ENCODE measurements at regions not wholly inside any gene's neighbourhood (a gene's known extent, or its start where the extent isn't known, plus 50 kb on each side); places are given as distances from the start of the nearest gene placed in this dataset.
"Not testable (repeated sequence)": the region's sequence is repeated elsewhere in the genome, so short reads cannot be mapped to it uniquely, and the experiment has no call there.

DNA sequence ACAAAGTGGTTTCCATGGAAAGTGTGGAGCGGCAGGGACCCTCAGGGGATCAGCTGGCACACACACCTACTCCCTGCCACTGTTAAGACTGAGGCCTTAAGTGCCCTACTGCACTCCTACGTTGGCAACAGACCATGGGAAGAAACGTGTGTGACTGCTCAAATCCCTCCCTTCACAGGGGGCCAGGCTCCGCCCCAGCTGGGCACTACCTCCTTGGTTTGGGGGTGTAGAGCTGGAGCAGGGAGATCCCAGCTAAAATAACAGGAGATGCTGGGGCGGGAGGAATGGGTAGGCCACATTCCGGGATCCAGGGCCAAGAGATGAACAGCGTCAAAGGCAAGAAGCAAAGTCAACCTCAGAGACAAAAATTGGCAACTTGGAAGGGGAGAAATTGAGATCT is 231.0 kb downstream of the EN1 start:
- no peak for DNase-seq (ENCODE audit: low read depth in 2 of 2)

- no peak for DNase-seq (ENCODE audit: low read depth in 2 of 2)
Measured at GRCh38 chr2:118614841-118615271, 232.6 kb downstream of the EN1 start.

DNA sequence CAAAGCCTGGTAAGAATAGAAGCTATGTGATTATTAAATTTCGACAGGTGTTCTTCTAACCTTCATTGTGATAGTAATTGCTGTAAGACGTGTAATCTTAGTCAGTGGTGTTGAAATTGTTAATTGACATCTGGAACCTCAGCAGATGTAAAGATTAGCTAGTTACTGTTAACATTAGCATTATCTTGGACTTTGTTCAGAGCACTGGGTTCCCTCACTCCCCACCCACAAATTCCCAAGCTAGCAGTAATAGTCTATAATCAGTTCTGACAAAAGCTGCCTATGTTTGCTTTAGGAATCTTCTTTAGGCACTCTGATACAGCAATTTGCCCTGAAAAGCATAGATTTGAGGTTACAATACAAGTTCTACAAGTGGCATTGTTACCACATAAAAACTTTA is 233.7 kb downstream of the EN1 start:
- no peak for DNase-seq (ENCODE audit: low read depth in 2 of 2)

DNA sequence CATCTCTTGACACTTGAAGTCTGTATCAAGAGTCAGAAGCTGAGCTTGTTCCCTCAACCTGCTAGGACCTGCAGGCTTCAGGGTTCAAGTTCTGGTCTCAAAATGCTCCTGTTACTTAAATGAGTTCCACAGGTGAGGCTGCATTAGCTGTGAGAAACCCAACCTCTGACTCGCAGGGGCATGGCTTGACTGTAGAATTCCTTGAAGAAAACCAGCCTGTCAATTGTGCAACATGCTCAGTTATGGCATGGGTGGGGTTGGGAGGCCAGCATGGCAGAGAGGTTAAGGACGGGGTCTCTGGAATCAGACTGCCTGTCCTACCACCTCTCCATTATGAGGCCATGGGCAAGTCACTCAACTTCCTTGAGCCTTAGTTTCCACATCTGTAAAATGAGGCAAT is 235.8 kb downstream of the EN1 start:
- no peak for DNase-seq (ENCODE audit: low read depth in 2 of 2)

DNA sequence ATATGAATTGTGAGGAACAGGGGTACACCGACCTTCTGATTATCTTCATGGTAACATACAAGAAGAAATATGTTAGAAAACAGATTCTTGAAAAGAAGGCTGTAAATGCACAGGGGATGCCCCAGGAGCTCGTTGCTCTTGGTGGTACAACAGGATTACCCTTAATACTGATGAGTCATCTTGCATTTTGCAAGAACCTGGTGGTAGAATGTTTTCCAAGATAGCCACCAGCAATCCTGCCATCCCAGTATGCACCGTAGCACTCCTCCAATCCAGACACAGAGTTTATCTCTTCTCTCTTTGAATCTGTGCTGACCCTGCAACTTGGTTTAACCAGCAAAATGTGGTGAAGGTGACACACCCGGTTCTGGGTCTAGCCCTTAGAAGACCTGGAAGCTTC is 238.3 kb downstream of the EN1 start:
- DNase-seq (ENCODE audit: low read depth in 2 of 2) = no peak

GRCh38 chr2:118607641-118608040 is 239.8 kb downstream of the EN1 start:
- no peak for DNase-seq (ENCODE audit: low read depth in 2 of 2)

DNA sequence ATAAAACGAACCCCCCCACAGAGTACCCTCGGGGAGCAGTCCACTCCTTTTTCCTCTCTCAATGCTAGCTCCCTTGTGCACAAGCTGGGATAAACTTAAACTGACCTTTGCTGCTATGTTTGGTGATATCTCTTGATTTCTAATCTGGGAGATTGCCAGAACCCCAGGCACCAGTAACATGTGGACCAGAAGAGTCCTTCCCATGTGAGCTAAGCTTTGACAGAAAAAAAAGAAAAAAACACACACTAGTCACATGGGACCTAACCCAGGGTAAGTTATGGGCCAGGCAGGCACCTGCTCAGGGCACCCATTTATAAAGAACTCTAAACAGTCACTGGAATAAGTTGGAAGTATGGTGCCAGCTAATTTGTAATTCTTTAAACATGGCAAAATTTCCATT is 242.6 kb downstream of the EN1 start:
- DNase-seq (ENCODE audit: low read depth in 2 of 2) = no peak

- DNase-seq (ENCODE audit: low read depth in 2 of 2) = no peak
Measured at GRCh38 chr2:118604371-118604770, 243.1 kb downstream of the EN1 start.

GRCh38 chr2:118599141-118599540 is 248.3 kb downstream of the EN1 start:
- DNase-seq (ENCODE audit: low read depth in 2 of 2) = no peak

DNA sequence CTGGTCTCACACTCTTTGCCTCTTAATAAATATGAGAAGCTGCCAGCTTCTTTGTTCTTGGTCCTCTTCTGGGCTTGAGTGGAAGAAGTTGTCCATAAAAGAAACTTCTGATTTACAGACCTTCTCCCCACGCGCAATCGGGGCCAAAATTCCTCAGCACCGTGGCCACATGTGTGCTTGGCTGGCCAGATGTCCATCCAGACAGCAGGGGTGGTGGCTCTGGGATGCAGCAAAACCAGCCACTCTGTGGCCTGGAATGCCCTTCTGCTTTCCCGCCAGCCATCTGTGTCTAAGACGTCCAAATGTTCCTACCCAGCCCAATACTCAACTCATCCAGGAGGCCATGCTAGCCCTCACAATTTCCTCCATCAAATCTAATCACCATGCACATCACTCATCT is 250.8 kb downstream of the EN1 start:
- no peak for DNase-seq (ENCODE audit: low read depth in 2 of 2)

- no peak for DNase-seq (ENCODE audit: low read depth in 2 of 2)
Measured at GRCh38 chr2:118593257-118593656, 254.2 kb downstream of the EN1 start.

GRCh38 chr2:118591223-118591622 is 256.2 kb downstream of the EN1 start:
- DNase-seq (ENCODE audit: low read depth in 2 of 2) = no peak

- no peak for DNase-seq (ENCODE audit: low read depth in 2 of 2)
Measured at GRCh38 chr2:118589721-118590120, 257.7 kb downstream of the EN1 start.

- DNase-seq (ENCODE audit: low read depth in 2 of 2) = no peak
Measured at GRCh38 chr2:118588850-118589249, 258.6 kb downstream of the EN1 start.

DNA sequence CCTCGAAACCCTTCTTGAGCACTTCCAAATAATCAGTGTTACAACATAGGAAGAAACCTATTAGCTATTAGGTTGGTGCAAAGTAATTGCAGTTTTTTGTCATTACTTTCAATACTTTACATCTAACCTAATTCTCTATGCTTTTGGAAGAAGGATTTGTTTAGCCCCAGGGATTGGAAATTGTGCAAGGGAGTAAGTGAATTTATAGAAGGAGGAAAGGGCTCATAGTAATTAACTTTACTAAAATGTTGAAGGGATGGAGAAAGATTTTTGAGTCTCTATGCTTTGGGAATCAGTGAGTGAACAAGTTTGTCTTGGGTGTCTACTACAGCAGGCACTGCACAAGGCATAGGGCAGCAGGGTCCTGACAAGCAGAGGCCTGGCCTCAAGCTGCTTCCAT is 261.1 kb downstream of the EN1 start:
- DNase-seq (ENCODE audit: low read depth in 2 of 2) = no peak

GRCh38 chr2:118584877-118585276 is 262.6 kb downstream of the EN1 start:
- DNase-seq (ENCODE audit: low read depth in 2 of 2) = no peak

- no peak for DNase-seq (ENCODE audit: low read depth in 2 of 2)
Measured at GRCh38 chr2:118584062-118584749, 263.2 kb downstream of the EN1 start.

- DNase-seq (ENCODE audit: low read depth in 2 of 2) = no peak
Measured at GRCh38 chr2:118582058-118582457, 265.4 kb downstream of the EN1 start.

DNA sequence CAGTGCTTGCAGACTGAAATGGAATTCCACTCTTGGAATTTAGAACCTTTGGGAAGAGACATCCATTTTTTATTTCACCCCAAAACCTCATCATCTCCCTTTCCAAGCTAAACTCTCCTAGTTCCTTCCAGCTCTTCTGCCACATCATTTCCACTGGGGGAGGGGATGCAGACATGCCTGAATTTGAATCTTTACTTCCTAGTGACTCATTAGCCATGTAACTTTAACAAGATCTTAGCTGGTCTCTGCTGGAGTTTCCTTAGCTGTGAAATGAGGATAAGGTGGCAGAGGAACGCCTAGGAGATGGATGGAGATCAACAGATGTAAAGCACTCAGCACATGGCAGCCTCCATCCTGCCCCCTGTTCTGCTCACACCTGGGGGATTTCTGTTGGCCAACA is 266.8 kb downstream of the EN1 start:
- DNase-seq (ENCODE audit: low read depth in 2 of 2) = no peak

GRCh38 chr2:118580107-118580506 is 267.3 kb downstream of the EN1 start:
- DNase-seq (ENCODE audit: low read depth in 2 of 2) = no peak

GRCh38 chr2:118577202-118577601 is 270.2 kb downstream of the EN1 start:
- no peak for DNase-seq (ENCODE audit: low read depth in 2 of 2)

DNA sequence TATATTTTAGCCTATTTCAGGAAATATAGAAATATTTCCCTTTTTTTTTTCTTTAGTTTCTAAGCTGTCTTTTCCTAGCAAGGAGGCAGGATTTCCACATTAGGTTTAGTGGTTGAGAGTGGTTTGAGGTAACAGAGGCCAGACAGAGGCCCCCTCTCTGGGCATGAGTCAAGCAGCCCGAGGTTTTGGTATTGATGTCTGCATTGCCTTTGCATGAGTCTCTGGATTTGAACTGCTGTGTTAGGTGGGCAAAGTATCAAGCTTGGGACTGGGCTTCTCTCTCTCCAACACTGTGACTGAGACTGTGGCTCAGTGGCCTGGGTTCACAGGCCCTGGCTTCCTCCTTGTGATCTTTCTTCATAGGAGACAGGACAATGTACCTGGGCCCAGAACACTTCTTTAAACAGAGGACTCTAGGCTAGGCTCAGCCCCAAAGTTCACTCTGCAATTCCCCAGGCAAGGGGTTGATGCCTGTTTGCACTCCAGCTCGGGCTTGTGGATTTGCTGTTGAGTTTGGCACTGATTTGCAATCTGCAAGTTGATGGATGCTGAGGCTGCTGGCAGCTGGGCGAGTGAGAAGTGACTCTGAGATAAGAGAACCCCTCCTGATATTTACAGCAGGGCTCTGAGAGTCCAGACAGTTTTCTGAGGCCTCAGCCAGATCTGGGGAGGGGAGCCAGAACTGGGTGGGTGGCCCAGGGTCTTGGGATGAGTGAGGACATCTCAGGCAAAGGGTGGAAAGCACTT is 271.2 kb downstream of the EN1 start:
- no peak for DNase-seq (ENCODE audit: low read depth in 2 of 2)

- not testable (repeated sequence) for DNase-seq (ENCODE audit: low read depth in 2 of 2)
Measured at GRCh38 chr2:118572380-118572779, 275.1 kb downstream of the EN1 start.
